K562 (cell line): ENCODE measurements at regions not wholly inside any gene's neighbourhood (a gene's known extent, or its start where the extent isn't known, plus 50 kb on each side); places are given as distances from the start of the nearest gene placed in this dataset.

Experiments used
- FIP1L1 ChIP-seq: fragments of 200-400 bp; formaldehyde crosslinking; IDR thresholded peaks from 2 replicates; pipeline ENCODE4 v1.6.1; 2018; ENCODE audit warnings: mild to moderate bottlenecking, low read depth, low read length; ENCODE audit not compliant: poor library complexity, severe bottlenecking
- POLR2A ChIP-seq: fragments of 450-650 bp; conservative IDR thresholded peaks from 2 replicates; pipeline ENCODE4 v1.6.1; 2016
- RBBP5 ChIP-seq: fragments of 200-600 bp; sonication (generic); IDR thresholded peaks from 2 replicates; pipeline ENCODE4 v1.6.1; 2012; ENCODE audit warnings: borderline replicate concordance, mild to moderate bottlenecking, low read length, control low read depth, inconsistent platforms; ENCODE audit not compliant: insufficient read depth, poor library complexity, severe bottlenecking
- RFX1 ChIP-seq: fragments of 450-650 bp; IDR thresholded peaks from 2 replicates; pipeline ENCODE4 v1.6.1; 2016; ENCODE audit warnings: mild to moderate bottlenecking, moderate library complexity
- SMC3 ChIP-seq: conservative IDR thresholded peaks from 2 replicates; pipeline ENCODE4 v1.6.1; 2011; ENCODE audit warnings: low read depth, low read length, improper control_type of control experiment; ENCODE audit not compliant: insufficient read depth
- TAF15 ChIP-seq: fragments of 200-400 bp; formaldehyde crosslinking; IDR thresholded peaks from 2 replicates; pipeline ENCODE4 v1.6.1; 2017; ENCODE audit warnings: mild to moderate bottlenecking, low read depth, low read length, moderate library complexity
- ZNF232 ChIP-seq: sonication (generic); formaldehyde crosslinking; IDR thresholded peaks from 2 replicates; pipeline ENCODE4 v1.8.0; 2022; ENCODE audit warnings: mild to moderate bottlenecking, missing genetic modification reagents
- TF ChIP-seq, protein P1 (sequence below): fragments of 250-450 bp; sonication (Bioruptor Pico); IDR thresholded peaks from 2 replicates; pipeline ENCODE4 v1.4.0; 2020; ENCODE audit warnings: mild to moderate bottlenecking, moderate library complexity
- TF ChIP-seq, protein P2 (sequence below): sonication (generic); formaldehyde crosslinking; IDR thresholded peaks from 2 replicates; pipeline ENCODE4 v1.8.0; 2022; ENCODE audit warnings: mild to moderate bottlenecking, low read depth, missing genetic modification reagents

DNA sequence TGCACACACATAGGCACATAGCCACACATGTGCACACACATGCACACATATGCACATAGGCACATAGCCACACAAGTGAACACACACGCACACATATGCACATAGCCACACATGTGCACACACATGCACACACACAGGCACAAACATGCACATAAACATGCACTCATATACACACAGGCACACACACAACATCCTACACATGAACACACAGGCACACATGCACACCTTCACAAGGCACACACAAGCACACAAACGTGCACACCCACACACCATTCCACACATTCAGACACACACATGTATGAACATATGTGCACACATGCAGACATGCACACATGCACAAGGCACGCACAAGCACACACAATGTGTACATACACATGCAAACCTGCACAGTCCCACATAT, 484.7 kb downstream of the IRX1 start:
- TF ChIP-seq SMC3 (no peak), RFX1 (no peak), RBBP5 (no peak), POLR2A (no peak), ZNF232 (CRISPR knock-in tag) (no peak), FIP1L1 (no peak), TAF15 (no peak)
- TF ChIP-seq, protein P1, sequence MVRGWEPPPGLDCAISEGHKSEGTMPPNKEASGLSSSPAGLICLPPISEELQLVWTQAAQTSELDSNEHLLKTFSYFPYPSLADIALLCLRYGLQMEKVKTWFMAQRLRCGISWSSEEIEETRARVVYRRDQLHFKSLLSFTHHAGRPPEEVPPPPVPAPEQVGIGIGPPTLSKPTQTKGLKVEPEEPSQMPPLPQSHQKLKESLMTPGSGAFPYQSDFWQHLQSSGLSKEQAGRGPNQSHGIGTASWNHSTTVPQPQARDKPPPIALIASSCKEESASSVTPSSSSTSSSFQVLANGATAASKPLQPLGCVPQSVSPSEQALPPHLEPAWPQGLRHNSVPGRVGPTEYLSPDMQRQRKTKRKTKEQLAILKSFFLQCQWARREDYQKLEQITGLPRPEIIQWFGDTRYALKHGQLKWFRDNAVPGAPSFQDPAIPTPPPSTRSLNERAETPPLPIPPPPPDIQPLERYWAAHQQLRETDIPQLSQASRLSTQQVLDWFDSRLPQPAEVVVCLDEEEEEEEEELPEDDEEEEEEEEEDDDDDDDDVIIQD, result no peak
- TF ChIP-seq, protein P2, sequence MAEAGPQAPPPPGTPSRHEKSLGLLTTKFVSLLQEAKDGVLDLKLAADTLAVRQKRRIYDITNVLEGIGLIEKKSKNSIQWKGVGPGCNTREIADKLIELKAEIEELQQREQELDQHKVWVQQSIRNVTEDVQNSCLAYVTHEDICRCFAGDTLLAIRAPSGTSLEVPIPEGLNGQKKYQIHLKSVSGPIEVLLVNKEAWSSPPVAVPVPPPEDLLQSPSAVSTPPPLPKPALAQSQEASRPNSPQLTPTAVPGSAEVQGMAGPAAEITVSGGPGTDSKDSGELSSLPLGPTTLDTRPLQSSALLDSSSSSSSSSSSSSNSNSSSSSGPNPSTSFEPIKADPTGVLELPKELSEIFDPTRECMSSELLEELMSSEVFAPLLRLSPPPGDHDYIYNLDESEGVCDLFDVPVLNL (CRISPR knock-in tag), result no peak
